ENCODE measurements at regions not wholly inside any gene's neighbourhood (a gene's known extent, or its start where the extent isn't known, plus 50 kb on each side); places are given as distances from the start of the nearest gene placed in this dataset.

- no peak for TF ChIP-seq EZH2 (IDR thresholded peaks at IDR 0.05; ENCODE audit: low read length)
- no peak for TF ChIP-seq CTCF (optimal IDR thresholded peaks at IDR 0.05 in 1 of 3, IDR thresholded peaks at IDR 0.05 in 1 of 3, conservative IDR thresholded peaks at IDR 0.05 in 1 of 3; ENCODE audit: extremely low read depth in 1 of 3, insufficient read depth in 2 of 3, low read length in 3 of 3)
- no peak for FAIRE-seq
Measured at GRCh38 chr20:19015351-19016139, 196.9 kb upstream of the SLC24A3 start.

GRCh38 chr20:19016140-19016497 is 196.3 kb upstream of the SLC24A3 start:
- DNase-seq (ENCODE audit: low read depth, low spot score) = no peak
- Histone ChIP-seq H3K27ac (ENCODE audit: control insufficient read depth, insufficient read depth, low read length) (no peak overlapping the region), H3K9ac (ENCODE audit: control insufficient read depth, extremely low read depth, insufficient read depth, low read length) (no peak overlapping the region), H3K9me1 (ENCODE audit: control insufficient read depth, extremely low read depth, insufficient read depth, low read length) (no peaks in the 10 kb centered on the region), H3K36me3 (ENCODE audit: control insufficient read depth in 2 of 2, extremely low read depth in 1 of 2, insufficient read depth in 2 of 2, low read length in 2 of 2) (no peaks in the 10 kb centered on the region), H3K4me1 (ENCODE audit: control insufficient read depth, extremely low read depth, insufficient read depth, low read length) (no peaks in the 10 kb centered on the region), H3K4me2 (ENCODE audit: control insufficient read depth, extremely low read depth, insufficient read depth, low read depth, low read length) (no peak overlapping the region), H3K9me3 (ENCODE audit: control insufficient read depth, low read depth, low read length) (no peaks in the 10 kb centered on the region), H3K79me2 (ENCODE audit: control insufficient read depth, insufficient read depth, low read length) (no peaks in the 10 kb centered on the region), H3K4me3 (ENCODE audit: control insufficient read depth in 2 of 3, extremely low read depth in 1 of 3, insufficient read depth in 2 of 3, low read depth in 1 of 3, low read length in 3 of 3) (no peak overlapping the region), H3K27me3 (ENCODE audit: control insufficient read depth, extremely low read depth, insufficient read depth, low read length) (no peaks in the 10 kb centered on the region), H2AFZ (ENCODE audit: control insufficient read depth, low read length) (no peak overlapping the region), H4K20me1 (ENCODE audit: control insufficient read depth, extremely low read depth, insufficient read depth, low read length) (no peaks in the 10 kb centered on the region)
- TF ChIP-seq EZH2 (IDR thresholded peaks at IDR 0.05; ENCODE audit: low read length) (no peak), CTCF (optimal IDR thresholded peaks at IDR 0.05 in 1 of 3, IDR thresholded peaks at IDR 0.05 in 1 of 3, conservative IDR thresholded peaks at IDR 0.05 in 1 of 3; ENCODE audit: extremely low read depth in 1 of 3, insufficient read depth in 2 of 3, low read length in 3 of 3) (no peak)
- FAIRE-seq = no peak
- dilution Hi-C loops (cut with MboI; ENCODE audit: extremely low pct_ligation_motif_present, low sequenced_read_pairs) = no loop called here

More at GRCh38 chr20:19015351-19016139, 196.9 kb upstream of the SLC24A3 start:
- Histone ChIP-seq H3K27ac (ENCODE audit: control insufficient read depth, insufficient read depth, low read length) (no peak overlapping the region), H3K9ac (ENCODE audit: control insufficient read depth, extremely low read depth, insufficient read depth, low read length) (no peak overlapping the region), H3K4me1 (ENCODE audit: control insufficient read depth, extremely low read depth, insufficient read depth, low read length) (no peaks in the 10 kb centered on the region), H3K9me1 (ENCODE audit: control insufficient read depth, extremely low read depth, insufficient read depth, low read length) (no peaks in the 10 kb centered on the region), H3K79me2 (ENCODE audit: control insufficient read depth, insufficient read depth, low read length) (no peaks in the 10 kb centered on the region), H3K36me3 (ENCODE audit: control insufficient read depth in 2 of 2, extremely low read depth in 1 of 2, insufficient read depth in 2 of 2, low read length in 2 of 2) (no peaks in the 10 kb centered on the region), H2AFZ (ENCODE audit: control insufficient read depth, low read length) (no peak overlapping the region), H3K4me3 (ENCODE audit: control insufficient read depth in 2 of 3, extremely low read depth in 1 of 3, insufficient read depth in 2 of 3, low read depth in 1 of 3, low read length in 3 of 3) (no peak overlapping the region), H3K4me2 (ENCODE audit: control insufficient read depth, extremely low read depth, insufficient read depth, low read depth, low read length) (no peak overlapping the region), H3K9me3 (ENCODE audit: control insufficient read depth, low read depth, low read length) (no peaks in the 10 kb centered on the region), H3K27me3 (ENCODE audit: control insufficient read depth, extremely low read depth, insufficient read depth, low read length) (no peaks in the 10 kb centered on the region), H4K20me1 (ENCODE audit: control insufficient read depth, extremely low read depth, insufficient read depth, low read length) (no peaks in the 10 kb centered on the region)
- dilution Hi-C loops (cut with MboI; ENCODE audit: extremely low pct_ligation_motif_present, low sequenced_read_pairs) = no loop called here
- no peak for DNase-seq (ENCODE audit: low read depth, low spot score)
